Central memory CD4-positive, alpha-beta T cell (primary cell): ENCODE measurements at regions not wholly inside any gene's neighbourhood (a gene's known extent, or its start where the extent isn't known, plus 50 kb on each side); places are given as distances from the start of the nearest gene placed in this dataset.
"Not testable (repeated sequence)": the region's sequence is repeated elsewhere in the genome, so short reads cannot be mapped to it uniquely, and the experiment has no call there.

Experiments used
- DNase-seq: peaks from one replicate; pipeline ENCODE4 v3.0.0; 2022

DNA sequence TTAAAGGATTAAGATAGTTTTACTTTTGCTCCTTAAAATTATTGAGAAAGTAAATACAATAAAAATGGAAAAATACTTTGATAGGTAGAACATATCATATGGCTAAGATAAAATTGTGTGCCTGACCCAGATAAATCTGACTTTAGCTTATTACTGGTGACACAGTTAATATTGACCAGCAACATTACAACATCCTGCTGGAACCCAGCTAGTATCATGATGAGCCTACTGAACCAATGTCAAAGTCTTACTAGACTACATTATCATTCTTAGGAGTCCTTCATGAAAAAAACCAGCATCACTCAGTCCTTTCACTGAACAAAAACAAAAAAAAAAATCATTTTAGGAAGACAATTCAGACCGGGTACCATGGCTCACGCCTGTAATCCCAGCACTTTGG, 164.8 kb upstream of the CDK1 start:
- DNase-seq: no peak

DNA sequence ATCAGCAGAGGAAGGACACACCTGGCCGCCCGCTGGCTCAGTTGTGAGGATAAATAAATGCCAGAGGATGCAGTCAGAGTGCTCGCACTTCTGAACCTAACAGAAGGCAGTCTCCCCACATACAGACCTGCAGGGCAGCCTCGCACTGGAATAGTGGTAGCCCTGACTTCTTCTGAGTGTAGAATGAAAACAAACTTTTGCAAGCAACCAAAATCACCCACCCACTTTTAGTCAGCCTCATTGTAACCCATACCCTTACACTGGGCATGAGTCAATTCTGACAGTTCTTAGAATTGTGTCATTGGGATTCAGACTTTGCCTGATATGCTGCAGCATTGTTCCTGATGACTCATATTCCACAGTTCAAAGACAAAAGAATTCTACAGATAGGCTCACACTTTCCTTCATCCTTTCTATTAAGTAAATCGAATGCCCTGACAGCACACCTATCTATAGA, 167.0 kb upstream of the CDK1 start:
- DNase-seq: no peak

DNA sequence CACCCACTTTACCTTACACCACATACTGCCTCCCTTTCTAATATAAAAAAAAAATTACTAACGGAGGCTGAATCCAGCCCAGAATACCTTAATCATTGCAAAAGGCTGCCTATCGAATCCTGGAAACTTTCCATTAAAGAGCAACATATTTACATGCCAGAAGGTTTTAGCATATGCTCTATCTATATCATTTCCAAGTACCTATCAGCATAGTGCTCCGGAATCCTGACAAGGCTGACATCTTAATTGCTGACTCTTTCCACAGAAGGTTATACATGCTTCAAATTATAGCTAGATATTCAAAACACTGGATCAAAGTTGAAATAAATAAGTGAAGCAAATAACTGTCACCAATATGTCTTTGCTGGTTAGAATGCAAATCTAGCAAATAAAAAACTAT, 170.9 kb upstream of the CDK1 start:
- no peak for DNase-seq

DNA sequence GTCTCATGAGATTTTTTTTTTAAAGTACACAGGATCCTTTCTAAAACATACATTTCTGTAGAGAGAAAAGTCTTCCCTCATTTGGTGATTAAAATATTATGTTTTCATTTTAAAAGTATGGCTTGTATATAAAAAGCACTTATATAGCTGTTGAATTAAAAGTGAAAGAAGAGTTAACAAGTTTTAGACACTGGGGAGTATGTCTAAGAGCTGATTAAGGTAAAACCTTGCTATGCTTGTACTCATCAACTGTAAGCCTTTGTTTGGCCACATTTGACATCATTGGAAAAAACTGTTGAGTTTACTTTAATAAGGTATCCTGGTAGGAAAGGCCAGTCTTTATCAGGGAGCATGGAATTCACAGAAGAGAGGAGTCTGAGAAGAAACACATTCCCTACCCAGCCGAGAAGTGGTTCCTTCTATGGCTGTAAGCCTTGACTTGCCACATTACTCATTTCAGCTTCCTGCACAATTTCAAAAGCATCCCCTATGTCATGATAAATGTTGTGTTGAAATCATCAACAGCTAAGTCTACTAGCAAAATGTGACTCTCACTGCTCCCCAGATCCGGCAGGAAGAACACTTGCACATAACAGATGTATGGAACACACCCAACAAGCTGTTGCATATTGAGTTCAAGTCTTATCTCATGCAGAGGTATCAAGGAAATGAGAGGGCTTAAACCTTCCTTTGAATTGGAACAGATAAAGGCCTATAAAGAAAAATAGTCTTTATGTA, 171.8 kb upstream of the CDK1 start:
- no peak for DNase-seq

DNA sequence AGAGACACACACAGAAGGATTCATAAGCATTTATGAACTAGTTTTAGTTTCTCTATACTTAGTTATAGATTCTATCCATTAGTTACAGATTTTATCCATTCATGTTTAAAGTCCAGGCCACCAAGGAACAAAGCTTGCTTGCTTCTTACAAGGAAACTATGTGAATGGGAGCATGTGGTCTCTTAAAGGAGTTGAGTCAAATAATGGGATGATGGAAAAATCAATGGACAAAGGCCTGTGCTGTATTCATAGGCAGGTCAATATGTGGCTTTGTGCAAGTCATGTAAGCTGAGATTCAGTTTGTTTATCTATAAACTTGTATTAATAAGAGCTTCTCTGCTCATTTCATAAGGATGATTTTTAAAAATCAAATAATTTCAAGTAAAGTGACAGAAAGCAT, 172.8 kb upstream of the CDK1 start:
- no peak for DNase-seq

DNA sequence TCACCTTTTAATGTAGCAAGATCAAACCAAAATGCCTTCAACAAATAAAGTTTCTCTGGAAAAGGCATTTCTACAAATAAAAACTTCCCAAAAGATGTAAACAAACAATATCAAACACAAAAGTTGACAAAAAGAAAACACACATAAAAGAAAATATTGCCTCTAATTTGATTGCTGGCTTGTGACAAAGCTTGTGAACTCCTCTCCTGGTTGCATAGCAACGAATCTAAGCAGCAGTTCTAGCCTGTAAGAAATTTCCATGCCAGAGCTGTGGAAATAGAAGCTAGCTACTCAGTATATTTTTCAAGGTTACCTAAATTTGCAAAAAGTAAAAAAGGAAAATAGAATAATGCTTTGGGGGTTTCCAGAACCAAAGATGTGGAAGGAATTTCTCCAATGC, 173.9 kb upstream of the CDK1 start:
- no peak for DNase-seq

DNA sequence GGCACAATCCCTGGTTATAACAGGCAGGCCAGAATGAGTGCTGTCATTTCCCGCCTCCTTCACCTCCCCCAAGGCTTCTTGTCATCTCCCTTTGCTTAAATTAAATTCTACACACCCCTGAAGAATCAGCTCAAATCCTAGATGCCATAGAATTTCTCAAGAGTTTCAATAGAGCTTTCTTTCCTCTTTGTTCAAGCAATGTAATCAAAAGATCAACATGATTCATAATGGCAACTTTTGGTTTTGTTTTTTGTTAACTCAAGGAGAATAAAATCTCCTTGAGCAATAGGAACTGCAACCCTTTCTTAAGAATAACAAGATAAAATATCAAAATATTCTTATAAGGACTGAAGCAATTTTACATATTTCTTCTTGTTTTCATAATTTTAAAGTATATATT, 180.8 kb upstream of the CDK1 start:
- DNase-seq: no peak

DNA sequence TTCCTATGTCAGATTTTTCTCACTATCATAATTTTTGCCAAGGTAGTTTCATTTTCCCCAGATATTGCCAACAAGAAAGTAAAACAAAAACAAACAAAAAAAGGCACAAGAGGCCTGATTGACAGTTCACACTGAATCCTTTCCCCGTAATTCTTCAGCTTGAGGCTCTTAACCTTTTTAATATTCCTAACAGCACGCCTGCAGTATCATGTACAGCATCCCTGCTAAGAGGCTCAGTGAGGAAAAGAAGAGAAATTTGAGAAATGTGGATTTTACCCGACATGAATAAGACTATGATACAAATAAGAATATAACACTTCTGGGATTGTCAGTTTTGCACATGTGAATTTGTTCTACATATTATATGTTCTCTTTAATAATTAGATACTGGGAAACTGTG, 182.4 kb upstream of the CDK1 start:
- DNase-seq: no peak

DNA sequence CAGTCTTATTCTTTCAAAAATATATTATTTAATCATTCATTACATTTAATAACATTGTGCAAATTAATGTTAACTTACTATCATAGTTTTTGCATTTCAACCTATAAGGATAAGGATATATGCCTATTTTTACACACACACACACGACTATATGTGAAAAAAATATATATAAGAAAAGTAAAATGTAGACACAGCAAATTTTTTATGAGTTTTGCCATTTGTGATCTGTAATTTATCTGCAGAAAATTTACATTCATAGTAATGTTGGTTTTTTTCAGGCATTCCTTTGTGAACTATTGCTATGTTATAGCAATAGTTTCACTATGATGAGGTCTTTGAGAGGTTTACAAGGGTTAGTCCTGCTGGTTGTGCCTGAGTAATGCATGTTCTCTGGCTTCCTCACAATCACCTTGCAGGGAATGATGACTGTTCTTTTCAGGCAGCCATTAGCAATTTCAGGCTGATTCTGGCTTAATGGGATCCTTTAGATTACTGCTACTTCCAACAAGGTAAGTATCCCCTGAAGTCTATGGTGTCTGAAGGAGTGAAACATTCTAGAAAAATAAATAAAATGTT, 183.7 kb upstream of the CDK1 start:
- no peak for DNase-seq

DNA sequence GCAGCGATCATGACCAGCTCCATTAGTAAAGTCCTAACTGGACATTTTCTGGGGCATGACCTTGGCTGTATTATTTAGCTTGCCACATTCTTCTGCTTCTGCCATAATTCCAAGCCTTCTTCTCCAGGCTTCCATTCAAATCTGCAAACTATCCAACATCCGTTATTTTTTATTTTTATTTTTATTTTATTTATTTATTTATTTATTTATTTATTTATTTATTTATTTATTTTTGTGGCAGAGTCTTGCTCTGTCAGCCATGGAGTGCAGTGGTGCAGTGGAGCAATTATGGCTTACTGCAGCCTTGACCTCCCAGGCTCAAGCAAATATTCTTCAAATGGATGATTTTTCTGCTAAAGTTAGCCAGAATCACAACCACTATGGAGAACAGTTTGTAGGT, 187.2 kb upstream of the CDK1 start:
- DNase-seq: no peak

DNA sequence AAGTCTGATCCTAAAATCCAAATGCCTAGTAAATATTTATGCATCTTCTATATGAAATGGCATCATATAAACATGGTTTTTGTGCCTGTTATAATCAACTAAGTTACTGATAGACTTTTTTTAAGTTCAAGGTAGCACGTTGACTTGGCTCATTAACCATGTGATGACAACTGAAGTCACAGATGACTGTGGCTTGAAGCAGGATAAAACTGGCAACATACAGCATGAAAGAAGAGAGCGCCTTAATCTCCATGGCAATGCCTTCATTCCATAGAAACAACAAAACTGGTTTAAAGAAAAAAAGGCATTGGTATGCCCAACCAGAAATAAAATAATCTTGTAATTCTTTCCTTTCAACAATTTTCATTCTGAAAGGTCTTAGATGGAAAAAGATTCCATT, 188.9 kb upstream of the CDK1 start:
- DNase-seq: no peak

DNA sequence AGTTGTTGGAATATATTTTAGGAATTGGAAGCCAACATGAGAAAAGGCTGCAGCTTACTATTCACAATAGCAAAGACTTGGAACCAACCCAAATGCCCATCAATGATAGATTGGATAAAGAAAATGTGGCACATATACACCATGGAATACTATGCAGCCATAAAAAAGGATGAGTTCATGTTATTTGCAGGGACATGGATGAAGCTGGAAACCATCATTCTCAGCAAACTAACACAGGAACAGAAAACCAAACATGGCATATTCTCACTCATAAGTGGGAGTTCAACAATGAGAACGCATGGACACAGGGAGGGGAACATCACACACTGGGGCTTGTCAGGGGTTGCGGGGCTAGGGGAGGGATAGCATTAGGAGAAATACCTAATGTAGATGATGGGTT, 192.1 kb upstream of the ANK3 start:
- not testable (repeated sequence) for DNase-seq

DNA sequence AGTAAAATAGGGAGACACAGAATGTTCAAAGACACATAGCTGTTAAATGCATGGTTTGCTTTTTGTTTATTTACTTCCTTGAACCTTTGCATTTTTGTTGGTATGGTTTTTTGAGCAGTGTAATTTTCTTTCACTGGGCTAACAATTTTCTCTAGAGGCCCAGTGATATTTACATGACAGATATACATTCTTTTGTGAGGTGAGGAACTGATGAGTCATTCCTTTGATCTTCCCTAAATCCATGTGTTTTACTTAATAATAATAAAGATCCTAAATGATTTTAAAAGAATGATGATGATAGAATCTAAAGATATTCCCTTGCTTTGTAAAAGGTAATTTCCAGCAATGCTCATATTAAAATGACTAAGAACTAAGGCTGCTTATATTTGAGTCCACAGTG, 188.5 kb upstream of the ANK3 start:
- DNase-seq: no peak

DNA sequence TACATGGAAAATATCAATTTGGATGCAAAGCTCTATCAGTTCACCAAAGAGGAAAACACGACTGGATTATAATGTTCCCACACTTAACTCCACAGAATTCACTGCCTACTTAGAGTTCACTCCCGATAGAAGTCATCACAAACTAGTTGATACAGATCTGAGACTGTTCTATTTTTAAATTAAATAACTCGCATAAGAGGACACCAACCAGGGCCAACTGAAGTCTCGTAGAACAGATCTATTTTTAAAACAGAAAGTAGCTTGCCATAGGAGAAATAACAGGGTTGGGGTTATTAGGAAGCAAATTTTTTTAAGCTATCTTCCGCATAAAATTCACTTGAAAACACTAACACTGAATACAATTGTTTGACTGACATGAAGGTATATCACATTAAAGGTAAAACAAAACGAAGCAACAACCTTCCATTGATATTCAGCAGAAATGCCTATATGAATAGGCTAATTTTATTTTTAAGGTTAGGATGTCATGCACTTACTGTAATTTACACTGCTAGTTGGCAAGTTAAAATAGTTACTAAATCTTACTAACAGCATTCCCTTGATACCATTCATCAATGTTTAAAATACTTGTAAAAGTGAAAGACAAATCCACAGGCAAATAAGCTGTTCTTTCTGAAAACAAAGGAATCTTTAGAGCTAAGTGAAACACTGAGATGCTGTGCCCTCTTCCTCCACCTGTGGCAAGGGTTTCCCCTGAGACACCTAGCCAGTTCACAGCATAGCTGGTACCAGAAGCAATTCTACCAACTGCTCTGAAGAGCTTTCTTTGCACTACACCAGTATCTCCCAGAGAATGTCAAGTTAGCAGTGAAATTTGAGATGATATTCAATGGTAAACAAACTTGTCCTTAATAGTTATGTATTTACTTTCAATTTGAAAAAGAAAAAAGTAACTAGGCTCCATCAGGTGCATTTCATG, 186.7 kb upstream of the ANK3 start:
- DNase-seq: no peak

DNA sequence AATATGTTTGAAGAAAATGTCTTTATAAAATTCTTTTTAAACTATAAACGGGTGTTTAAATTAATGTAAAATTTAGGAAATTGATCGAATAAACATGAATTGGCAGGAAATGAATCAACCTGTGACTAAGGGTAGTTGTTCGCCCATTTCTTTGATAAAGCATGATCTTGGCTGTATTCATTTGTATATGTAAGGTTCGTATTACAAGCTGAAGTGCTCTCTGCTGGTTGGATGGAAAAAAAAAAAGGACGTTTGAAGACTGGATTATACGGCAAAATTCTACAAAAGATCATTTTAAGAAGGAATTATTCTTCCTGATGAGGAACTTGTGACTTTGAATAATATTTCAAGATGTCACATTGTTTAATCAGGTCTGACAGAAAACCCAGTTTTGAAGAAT, 185.4 kb upstream of the ANK3 start:
- DNase-seq: no peak

DNA sequence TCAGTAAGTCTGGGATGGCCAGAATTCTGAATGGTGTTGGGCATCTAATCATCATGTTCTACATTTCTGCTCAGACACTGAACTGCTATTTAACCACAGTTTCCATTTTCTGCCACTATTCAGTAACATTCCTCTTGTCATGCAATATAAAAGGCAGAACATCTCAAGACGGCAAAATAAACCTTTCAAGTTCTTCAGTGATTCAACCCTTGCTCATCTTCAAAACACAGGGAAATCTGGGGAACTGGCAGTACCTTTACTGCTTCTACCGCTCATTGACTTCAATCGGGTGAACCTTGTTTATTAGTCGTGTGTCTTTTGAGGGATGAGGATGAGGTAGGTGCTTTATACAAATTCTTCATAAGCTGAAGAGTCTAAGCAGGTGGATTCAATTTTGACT, 184.7 kb upstream of the ANK3 start:
- no peak for DNase-seq

DNA sequence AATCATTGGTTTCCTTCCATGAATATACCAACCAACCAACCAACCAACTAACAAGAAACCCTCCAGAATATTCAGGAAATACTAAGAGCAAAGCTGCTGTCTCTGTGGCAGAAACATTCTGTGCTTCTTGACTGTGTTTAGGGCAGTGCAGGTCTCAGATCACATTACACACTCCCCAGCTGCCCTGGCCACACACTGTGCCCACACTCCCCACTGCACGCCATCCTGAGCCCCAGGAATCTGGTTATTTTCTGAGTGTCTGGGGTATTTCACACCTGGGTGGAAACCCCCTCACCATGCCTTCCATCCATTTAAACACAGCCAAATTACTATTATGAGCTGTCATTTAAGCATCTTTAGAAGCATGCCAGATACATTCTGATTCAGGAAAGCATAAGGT, 183.7 kb upstream of the ANK3 start:
- no peak for DNase-seq

DNA sequence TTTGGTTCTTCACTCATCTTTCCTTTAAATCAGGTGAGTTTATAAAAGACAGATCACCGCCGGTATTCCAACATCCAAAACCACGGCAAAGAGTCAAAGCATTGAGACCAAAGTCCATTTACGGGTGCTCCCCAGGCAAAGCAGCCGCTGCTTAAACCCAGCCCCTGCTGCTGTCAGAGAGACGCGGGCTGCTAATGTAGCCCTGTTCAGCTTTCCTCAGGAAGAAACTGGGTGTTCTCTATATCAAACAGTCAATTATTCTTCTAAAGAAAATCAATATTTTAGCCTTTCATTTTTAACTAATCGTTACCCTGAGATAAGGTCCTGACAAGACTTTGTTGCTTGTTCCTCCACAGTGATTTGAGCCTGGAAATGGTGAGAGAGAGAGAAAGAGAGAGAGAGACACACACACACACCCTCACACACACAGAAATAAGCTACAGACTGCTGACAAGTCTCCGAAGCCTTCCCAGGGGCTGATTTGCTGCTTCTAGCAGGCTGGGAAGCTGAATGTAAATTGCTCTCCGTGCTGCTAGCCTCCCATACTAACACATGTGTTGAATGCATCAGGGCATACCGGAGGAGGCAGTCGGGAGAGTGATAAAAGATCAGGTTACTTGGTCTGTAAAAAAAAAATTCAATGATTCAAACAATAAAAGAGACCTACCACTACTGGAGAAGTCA, 183.0 kb upstream of the ANK3 start:
- DNase-seq: peak; percentile 1

DNA sequence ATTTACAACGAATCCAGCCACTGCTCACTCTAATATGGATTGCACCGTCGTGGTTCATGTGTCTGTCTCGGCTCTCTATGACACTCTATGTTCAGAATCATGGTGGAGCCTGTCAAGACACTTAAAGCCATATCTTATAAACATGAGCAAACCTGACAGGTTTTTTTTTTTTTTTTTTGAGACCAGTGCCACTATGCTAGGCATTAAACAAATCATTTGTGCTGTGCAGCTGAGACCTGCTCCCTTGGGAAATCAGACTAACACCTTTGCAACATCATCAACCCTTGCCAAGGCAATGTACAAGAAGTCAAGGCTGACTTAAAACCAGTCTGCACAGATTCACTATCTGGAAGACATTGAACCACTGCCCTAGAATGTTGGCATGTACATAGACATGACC, 181.2 kb upstream of the ANK3 start:
- DNase-seq: no peak

DNA sequence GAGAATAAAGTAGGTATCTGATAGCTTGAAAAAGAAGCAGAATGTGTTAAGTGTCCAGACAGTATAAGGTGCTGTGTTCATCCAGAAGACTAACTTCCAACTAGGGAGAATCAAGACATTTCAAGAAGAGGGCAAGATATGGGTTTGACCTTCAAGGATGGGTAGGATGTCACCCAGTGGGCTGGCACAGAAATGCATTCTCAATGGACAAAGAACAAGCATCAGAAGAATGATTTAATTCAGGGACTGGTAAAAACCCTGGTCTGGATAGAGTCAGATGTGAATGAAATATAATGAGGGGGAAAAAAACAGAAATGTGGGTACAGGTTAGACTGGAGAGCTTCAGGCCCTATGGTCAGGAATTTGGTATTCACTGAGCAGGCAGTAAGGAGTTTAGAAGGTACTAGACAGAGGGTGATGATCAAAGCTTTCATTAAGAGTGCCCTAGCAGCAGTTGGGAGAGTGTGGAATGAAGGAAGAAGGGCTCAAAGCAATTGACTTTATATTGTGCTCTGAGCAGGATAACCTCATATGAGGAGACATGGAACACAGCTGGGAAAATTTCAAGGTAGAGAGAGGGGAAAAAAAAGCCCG, 180.7 kb upstream of the ANK3 start:
- no peak for DNase-seq

DNA sequence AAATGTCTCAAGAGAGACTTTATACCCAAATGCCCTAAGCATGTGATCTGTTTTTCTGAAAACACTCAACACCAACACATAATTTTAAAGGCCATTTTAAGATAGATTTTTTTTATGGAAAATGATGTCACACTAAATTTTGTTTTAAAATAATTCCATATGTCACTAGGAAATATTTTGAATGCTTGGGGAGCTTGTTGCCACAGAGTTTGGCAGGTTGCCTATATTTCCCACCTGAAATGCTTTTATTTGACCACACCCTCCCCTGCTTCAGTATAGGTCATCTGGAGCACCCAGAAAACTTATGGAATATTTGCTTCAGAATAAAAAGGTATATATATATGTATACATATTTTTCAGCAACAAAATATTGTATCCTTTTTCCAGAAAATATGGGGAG, 180.0 kb upstream of the ANK3 start:
- no peak for DNase-seq

DNA sequence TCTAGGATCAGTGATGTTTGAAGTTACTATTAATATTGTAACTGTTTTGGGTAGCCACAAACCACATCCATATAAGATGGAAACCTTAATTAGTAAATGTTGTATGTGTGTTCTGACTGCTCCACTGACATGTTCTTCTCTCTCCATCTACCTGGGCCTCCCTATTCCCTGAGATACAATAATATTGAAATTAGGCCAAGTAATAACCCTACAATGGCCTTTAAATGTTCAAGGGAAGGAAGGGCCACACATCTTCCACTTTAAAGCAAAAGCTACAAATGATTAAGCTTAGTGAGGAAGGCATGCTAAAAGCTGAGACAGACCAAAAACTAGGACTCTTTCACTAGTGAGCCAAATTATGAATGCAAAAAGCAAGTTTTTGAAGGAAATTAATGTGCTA, 176.4 kb upstream of the ANK3 start:
- DNase-seq: no peak

DNA sequence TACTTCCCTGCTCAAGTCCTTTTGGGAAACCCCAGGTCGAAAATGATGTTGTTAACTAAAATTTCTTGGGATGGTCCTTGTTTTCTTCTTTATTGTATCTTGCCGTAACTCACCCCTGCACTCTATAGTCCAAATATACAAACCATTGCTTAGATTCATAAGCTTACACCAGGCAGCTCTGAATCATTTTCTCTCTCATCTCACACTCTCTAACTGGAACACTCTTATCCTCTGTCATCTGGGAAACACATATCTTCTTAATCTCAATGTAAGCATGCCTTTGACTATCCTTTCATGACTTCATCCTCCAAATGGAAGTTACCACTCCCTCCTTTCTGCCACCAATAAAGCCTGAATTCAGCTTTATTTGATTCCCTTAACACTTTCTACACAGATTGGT, 175.8 kb upstream of the ANK3 start:
- no peak for DNase-seq
